ENCODE measurements at regions not wholly inside any gene's neighbourhood (a gene's known extent, or its start where the extent isn't known, plus 50 kb on each side); places are given as distances from the start of the nearest gene placed in this dataset.
"Not testable (repeated sequence)": the region's sequence is repeated elsewhere in the genome, so short reads cannot be mapped to it uniquely, and the experiment has no call there.

DNA sequence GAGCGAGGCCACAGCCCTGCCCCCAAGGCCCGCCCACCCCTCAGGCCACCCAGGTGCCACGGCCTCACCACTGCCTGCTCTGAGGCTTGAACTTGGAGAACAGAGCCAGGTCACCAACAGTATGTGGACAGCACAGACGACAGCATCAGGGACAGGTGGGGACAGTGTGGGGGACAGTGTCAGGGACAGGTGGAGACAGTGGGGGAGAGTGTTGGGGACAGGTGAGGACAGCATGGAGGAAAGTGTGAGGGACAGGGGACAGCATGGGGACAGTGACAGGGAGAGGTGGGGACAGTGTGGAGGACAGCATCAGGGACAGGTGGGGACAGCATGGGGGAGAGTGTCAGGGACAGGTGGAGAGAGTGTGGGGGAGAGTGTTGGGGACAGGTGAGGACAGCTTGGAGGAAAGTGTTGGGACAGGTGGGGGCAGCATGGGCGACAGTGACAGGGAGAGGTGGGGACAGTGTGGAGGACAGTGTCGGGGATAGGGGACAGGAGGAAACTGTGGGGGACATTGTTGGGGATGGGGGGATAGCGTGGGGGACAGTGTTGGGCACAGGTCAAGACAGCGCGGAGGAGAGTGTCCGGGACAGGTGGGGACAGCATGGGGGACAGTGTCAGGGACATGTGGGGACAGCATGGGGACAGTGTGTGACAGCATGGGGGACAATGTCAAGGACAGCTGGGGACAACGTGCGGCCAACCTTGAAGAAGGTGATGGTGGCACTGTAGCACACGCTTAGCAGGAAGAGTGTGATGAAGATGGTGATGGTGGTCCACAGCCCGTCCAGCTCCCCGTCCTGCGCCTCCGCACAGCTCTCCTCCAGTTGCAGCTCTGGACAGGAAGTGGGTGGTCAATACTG lies 114.9 kb downstream of the TMEM121 start:
- DNase-seq = no peak

GRCh38 chr14:105641951-105642350 lies 115.6 kb downstream of the TMEM121 start:
- DNase-seq = not testable (repeated sequence)

GRCh38 chr14:105642486-105642885 lies 116.1 kb downstream of the TMEM121 start:
- not testable (repeated sequence) for DNase-seq

DNA sequence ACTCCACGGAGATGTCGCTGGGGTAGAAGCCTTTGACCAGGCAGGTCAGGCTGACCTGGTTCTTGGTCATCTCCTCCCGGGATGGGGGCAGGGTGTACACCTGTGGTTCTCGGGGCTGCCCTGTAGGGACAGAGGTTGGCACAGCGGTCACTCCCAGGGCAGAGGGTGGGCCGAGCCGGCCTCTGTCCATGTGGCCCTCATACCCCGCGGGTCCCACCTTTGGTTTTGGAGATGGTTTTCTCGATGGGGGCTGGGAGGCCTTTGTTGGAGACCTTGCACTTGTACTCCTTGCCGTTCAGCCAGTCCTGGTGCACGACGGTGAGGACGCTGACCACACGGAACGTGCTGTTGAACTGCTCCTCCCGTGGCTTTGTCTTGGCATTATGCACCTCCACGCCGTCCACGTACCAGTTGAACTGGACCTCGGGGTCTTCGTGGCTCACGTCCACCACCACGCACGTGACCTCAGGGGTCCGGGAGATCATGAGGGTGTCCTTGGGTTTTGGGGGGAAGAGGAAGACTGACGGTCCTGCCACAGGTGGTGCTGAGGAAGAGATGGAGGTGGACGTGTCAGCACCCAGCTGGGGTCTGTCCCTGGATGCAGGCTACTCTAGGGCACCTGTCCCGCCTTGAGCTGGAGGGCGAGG lies 117.1 kb downstream of the TMEM121 start:
- DNase-seq = not testable (repeated sequence)

DNA sequence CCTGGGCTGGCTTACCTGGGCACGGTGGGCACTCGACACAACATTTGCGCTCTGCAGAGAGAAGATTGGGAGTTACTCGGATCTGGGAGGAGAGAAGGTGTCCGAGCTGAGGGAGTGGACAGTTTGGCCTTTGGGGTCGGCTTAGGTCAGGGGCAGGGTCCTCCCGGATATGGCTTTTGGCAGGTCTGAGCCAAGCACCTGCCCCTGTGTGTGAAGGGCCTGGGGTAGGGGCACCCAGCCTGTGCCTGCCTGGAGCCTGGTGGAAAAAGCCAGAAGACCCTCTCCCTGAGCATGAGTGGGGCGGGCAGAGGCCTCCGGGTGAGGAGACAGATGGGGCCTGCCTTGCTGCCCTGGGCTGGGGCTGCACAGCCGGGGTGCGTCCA lies 117.7 kb downstream of the TMEM121 start:
- DNase-seq = not testable (repeated sequence)

DNA sequence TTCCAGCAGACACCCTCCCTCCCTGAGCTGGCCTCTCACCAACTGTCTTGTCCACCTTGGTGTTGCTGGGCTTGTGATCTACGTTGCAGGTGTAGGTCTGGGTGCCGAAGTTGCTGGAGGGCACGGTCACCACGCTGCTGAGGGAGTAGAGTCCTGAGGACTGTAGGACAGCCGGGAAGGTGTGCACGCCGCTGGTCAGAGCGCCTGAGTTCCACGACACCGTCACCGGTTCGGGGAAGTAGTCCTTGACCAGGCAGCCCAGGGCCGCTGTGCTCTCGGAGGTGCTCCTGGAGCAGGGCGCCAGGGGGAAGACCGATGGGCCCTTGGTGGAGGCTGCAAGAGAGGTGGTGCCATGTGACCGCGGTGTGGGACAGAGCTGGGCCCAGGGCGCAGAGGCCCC lies 118.1 kb downstream of the TMEM121 start:
- DNase-seq = not testable (repeated sequence)

- not testable (repeated sequence) for DNase-seq
Measured at GRCh38 chr14:105644891-105645290, 118.5 kb downstream of the TMEM121 start.

DNA sequence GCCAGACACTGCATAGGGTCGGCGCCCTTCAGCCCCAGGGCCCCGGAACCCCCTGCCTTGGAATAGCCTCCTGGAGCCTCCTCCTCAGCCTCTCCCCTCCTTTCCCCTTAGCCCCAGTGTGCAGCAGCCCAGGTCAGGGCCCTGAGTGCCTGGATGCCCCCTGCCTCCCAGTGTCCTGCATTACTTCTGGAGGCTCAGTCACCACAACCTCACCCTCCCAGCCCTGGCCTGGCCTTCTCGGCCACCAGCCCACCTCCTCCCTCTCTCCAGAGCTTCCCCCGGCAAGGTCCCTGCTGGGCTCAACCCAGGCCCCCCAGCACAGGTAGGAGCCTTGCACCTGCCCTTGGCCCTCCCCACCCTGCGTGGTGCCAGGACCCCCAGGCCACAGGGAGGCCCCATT lies 119.0 kb downstream of the TMEM121 start:
- DNase-seq = not testable (repeated sequence)

GRCh38 chr14:105646175-105646574 lies 119.8 kb downstream of the TMEM121 start:
- DNase-seq = peak; percentile 46

- DNase-seq = not testable (repeated sequence)
Measured at GRCh38 chr14:105646711-105647281, 120.4 kb downstream of the TMEM121 start.

DNA sequence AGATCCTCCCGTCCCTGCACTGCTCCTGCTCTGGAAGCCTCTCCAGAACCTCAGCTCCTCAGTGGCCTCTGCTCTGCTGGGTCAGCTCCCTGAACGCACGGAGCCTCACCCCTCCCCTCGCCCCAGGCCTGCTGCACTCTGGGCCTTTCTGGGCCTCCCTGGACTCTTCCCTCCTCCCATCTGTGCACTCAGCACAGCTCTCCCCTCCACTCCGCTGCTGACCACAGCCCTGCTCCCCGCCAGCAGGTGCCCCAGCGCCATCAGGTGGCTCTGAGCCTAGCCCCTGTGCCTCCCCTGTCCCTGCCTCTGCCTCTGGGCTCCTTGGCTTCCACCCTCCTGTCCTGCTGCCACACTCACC lies 121.0 kb downstream of the TMEM121 start:
- DNase-seq = not testable (repeated sequence)

GRCh38 chr14:105647784-105648608 lies 121.6 kb downstream of the TMEM121 start:
- DNase-seq = no peak

DNA sequence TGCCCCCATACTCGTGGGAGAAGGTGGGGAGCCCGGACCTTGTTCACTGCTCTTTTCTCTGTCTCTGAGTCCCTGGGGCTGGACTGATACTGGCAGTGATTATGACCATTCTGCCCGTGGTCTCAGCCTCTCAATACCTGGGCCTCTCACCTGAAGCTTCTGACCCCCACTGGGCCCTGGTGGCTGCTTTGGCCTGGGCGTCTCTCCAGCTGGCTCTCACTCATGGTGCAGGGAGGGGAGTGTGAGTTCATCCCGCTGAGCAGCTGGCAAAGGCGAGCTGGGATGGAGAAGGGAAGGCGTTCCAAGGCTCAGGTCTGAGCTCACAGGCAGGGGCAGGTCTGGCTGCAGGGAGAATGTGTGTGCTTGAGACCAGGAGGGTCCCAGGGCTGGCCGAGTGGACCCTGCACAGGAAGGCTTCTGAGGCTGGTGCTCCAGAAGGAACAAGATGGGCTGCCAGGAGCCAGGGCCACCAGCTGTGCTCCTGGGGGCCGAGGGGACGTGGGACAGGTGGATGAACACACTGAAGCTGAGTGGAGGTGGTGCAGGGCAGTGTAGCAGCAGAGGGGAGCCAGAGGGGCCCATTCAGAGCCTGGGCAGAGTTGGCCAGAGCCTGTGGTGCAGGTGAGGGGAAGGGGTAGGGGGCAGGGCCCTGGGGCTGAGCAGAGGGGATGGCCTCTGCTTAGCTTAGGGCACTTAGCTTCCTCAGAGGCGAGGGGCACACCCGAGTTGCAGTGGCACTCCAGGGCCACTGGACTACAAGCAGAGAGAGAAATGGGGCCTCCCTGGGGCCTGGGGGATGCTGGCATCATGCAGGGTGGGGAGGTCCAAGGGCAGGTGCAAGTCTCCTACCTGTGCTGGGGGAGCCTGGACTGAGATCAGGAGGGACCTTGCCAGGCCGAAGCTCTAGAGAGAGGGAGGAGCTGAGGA lies 122.5 kb downstream of the TMEM121 start:
- DNase-seq = not testable (repeated sequence)

GRCh38 chr14:105652317-105652716 lies 125.9 kb downstream of the TMEM121 start:
- DNase-seq = not testable (repeated sequence)

DNA sequence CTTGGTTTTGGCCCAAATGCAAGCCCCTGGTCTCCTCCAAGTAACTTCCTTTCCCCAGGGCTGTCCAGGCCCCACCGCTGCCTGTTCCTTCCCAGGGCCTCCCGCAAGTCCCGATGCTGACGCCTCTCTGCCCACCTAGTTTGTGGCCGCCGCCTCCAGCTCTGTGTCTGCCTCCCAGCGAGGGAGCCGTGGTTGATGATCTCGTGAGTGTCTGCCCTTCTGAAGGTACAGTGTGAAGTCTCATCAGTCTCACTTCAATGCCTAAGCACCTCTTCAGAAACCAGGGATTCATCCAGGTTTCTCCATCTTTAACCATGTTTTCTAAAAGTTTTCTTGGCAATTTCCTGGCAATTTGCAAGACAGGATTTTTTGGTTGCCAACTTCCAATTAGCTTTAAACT lies 127.5 kb downstream of the TMEM121 start:
- DNase-seq = not testable (repeated sequence)

GRCh38 chr14:105659255-105659654 lies 132.9 kb downstream of the TMEM121 start:
- not testable (repeated sequence) for DNase-seq

DNA sequence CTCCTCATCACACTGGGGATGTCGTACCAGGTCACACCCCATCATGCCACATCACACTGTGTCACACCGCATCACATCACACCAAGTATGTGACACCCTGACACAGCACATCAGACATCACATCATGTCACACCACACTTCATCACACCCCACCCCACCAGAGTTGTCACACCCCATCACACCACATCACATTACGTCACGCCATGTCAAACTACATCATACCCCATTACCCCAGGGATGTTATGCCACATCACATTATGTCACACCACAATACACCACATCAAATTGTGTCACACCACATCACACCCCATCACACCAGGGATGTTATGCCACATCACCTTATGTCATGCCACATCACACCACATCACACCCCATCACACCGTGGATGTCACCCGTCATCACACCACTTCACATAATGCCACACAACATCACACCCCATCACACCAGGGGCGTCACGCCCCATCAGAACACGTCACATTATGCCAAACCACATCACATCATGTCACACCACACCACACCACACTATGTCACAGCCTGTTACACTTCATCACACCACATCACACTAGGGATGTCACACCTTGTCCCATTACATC lies 133.6 kb downstream of the TMEM121 start:
- no peak for DNase-seq

DNA sequence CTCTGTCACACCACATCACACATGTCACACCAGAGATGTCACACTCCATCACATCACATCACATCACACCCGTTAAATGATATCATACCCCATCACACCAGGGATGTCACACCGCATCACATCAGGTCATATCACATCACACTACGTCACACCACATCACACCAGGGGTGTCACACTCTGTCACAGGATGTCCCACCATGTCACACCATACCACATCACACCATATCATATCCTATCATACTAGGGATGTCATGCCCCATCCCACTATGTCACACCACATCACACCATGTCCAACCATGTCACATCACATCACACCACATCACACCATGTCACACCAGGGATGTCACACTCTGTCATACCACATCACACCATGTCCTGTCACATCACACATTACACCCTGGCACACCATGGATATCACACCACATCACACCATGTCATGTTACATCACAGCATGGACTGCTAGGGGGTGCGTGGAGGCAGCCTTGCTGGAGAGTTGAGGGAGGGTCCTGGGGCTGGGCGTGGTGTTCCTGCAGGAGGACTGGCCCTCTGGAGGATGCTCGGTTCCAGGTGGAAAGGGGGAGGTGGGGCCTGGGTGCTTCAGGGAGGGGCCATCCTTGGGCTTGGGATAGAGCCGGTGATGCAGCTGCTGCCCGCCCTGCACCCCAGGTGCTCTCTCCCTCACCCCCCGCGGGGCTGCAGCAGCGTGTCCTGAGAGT lies 134.6 kb downstream of the TMEM121 start:
- DNase-seq = no peak

DNA sequence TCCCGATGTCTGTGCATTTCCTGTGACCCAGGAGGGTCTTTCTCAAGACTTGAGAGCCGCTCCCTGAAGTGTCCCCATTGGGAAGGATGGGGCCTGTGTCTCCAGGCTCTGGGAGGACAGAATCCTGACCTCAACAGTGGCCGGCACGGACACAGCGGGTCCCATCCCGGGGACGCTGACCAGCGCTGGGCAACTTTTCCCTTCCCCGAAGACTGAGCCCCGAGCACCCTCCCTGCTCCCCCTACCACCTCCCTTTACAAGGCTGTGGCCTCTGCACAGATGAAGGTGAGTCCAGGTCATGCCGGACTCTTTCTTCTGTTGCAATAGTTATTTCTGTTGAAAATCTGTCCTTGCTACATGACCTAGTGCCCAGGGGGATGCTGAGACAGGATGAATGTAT lies 135.7 kb downstream of the TMEM121 start:
- DNase-seq = not testable (repeated sequence)

GRCh38 chr14:105662592-105662991 lies 136.2 kb downstream of the TMEM121 start:
- DNase-seq = not testable (repeated sequence)

- not testable (repeated sequence) for DNase-seq
Measured at GRCh38 chr14:105663323-105663722, 136.9 kb downstream of the TMEM121 start.
